Choroid plexus epithelial cell (primary cell): ENCODE measurements at regions not wholly inside any gene's neighbourhood (a gene's known extent, or its start where the extent isn't known, plus 50 kb on each side); places are given as distances from the start of the nearest gene placed in this dataset.

Experiments used
- DNase-seq: peaks from one replicate; pipeline ENCODE4 v3.0.0-alpha.2; 2010; ENCODE audit warnings: low read depth
- H3K4me3 ChIP-seq: 2 replicates; pipeline ENCODE4 v1.5.1; 2011; ENCODE audit warnings: low read depth, mild to moderate bottlenecking, control low read depth, low read length, moderate library complexity
- TF ChIP-seq, protein P1 (sequence below): conservative IDR thresholded peaks from 2 replicates; pipeline ENCODE4 v1.5.1; 2011; ENCODE audit warnings: low read depth, mild to moderate bottlenecking, control low read depth, inconsistent platforms, low read length, moderate library complexity

DNA sequence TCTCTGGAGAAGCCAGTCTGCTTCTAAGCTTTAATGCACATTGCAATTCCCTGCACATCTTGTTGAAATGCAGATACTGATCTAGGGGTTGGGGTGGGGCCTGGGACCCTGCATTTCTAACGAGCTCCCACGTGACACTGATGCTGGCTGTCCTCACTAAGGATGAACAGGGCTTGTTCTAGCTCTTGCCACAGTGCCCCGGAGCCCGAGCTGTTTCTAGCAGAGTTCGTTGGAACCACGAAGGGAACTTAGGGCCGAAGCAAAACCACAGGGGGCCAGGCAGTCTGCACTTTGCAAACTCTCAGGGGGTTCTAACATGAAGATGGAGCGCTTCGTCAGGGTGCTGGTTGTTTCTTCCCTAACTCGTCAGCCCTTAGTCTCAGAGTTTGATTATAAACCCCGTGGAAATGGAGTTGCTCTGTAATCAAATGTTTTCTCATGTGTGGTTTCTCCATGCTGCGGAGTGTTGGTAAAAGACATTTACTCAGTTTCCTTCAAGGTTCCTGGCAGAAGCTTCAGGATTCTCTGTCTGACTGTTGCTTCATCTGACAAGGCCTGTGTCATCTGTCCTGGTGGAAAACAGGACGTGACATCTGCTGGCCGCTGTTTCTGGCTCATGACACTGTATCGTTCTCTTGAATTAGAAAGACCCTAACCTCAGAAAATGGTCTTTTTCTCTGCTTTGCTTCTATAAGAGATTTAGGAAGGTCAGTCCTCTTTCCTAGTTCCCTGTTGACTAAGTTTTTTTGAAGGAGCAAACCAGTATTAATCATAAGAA, 221.5 kb downstream of the TEX29 start:
- TF ChIP-seq, protein P1, sequence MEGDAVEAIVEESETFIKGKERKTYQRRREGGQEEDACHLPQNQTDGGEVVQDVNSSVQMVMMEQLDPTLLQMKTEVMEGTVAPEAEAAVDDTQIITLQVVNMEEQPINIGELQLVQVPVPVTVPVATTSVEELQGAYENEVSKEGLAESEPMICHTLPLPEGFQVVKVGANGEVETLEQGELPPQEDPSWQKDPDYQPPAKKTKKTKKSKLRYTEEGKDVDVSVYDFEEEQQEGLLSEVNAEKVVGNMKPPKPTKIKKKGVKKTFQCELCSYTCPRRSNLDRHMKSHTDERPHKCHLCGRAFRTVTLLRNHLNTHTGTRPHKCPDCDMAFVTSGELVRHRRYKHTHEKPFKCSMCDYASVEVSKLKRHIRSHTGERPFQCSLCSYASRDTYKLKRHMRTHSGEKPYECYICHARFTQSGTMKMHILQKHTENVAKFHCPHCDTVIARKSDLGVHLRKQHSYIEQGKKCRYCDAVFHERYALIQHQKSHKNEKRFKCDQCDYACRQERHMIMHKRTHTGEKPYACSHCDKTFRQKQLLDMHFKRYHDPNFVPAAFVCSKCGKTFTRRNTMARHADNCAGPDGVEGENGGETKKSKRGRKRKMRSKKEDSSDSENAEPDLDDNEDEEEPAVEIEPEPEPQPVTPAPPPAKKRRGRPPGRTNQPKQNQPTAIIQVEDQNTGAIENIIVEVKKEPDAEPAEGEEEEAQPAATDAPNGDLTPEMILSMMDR: no peak
- H3K4me3 ChIP-seq: no peak overlapping the region
- DNase-seq: no peak

DNA sequence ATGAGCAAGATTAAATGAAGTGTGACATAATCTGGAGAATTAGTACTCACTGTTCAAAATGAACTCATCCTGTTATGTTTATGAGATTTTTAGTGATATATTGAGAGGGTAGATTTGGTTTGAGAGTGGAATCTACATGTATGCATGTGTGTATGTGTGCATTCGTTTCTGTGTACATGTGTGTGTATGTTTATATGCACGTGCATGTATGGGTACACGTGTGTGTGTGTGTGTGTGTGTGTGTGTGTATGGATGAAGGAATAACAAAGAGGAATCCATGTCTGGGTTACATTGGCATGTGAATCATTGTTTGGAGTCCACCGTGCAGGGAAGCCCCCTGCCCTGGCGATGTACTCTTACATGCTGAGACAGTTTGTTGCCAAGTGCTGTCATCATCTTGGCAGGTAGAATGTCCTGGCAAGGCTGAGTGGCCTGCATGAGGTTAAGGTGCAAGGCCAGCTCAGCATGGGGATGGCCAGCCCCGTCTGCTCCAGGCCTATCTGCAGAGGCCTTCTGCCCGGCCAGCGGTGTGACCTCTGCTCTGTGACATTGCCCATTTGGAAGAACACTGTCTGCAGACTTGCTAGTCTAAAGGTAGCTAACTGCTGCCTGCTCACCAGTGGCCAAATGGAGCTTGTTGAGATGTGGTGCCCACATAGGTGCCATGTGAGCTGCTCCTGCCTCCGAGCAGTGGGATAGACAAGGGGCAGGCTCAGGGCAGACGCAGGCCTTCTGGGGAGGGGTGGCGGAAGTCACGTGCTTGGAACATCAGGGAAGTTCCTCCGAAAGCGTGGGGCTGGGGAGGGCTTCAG, 222.3 kb downstream of the TEX29 start:
- no peak for DNase-seq
- no peak overlapping the region for H3K4me3 ChIP-seq
- TF ChIP-seq, protein P1: no peak

DNA sequence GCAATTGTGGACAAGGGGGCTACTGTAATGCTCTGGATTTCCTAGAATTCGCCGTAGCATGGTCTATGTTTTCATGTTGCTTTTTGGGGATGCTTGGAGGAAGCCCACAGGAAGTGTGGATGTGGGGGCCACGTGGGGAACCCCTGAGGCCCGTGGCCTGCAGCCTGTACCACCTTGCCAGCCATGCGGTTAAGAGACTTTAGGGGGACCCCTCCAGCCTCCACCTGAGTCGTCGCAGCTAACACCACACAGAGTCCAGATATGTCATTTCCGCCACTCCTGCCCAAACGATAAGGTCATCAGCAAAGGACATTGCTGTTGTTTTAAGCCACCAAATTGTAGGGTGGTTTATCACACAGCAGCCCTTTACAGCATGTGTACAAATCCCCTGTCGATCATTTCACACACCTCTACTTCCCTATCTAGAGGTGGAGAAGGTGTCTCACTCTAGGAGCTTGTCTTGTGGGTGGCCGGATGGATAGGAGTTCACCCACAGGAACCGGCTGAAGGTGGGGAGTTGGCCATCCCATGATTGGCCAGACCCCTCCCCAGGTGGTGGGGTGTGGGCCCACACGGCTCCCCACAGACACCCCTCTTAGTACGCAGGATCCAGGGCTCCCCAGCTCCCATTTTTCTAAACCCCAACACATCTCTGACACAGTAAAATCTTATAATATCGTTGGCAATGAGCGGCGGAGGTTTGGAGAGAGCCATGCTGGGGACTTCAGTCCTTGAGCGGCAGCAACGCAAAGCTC, 226.7 kb downstream of the TEX29 start:
- no peak for DNase-seq
- H3K4me3 ChIP-seq: no peak overlapping the region
- TF ChIP-seq, protein P1: no peak

DNA sequence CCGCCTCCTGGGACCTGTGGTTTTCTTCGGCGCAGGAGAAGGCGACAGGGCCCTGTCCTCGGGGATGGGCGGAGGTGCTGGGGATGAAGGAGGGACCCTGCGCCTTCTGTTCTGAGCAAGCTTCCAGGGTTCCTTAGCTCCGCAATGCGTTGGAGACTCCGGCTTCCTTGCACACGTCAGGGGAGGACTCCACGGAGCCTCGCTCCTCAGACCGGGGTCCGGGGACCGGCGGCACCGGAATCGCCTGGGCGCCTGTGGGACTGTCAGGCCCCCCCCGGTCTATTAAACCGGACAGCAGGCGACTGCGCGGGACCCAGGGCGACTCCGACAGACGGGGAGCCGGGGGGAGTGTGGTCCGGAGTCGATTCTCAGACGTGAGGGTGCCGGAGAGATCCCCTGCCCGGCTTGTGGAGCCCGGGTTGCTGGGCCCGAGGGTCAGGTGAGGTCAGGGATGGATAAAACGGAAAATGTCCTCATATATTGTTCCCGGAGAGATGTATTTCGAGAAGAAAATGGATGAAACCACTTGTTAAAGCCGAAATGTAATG, 227.4 kb downstream of the TEX29 start:
- no peak for DNase-seq
- TF ChIP-seq, protein P1: no peak
- no peak overlapping the region for H3K4me3 ChIP-seq

DNA sequence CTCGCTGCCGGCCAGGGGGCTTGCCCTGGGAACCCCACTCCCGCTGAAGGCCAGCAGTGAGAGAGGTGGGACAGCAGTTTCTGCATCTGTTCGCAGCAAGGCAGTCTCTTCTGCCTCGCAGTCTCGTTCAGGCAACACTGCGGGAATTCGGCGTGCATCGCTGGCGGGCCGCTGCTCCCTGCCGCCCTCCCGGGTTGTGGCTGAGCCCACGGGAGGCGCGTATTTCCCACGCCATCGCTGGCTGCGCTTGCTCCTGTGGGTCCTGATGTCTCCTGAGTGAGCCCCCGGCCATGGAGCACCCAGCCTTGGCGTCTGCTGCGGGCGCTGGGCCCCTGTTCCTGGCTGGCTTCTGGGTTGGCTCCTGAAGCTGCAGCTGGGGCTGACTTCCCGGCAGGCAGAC, 227.9 kb downstream of the TEX29 start:
- H3K4me3 ChIP-seq: no peak overlapping the region
- TF ChIP-seq, protein P1: no peak
- no peak for DNase-seq

DNA sequence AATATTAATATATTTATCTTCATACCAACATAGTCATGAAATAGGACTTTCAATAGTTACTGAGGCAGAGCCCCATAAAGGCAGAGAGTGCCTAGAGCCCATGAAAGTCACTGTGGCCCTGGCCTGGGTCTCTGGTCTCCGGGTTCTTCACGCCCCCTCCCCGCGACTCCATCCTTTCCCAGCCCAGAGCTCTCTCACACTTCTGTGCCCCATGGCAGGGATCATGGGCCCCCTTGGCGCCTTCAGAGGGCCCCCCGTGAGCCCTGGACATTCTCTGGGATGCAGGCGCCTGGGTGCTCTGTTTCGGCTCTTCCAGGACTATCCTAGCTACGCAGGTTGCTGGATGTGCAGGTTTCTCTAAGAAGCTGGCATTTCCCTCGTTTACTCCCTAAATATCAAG, 228.4 kb downstream of the TEX29 start:
- DNase-seq: no peak
- TF ChIP-seq, protein P1: no peak
- H3K4me3 ChIP-seq: no peak overlapping the region
